Testis (tissue), 2 donors: ENCODE measurements at regions not wholly inside any gene's neighbourhood (a gene's known extent, or its start where the extent isn't known, plus 50 kb on each side); places are given as distances from the start of the nearest gene placed in this dataset.

Experiments used
- POLR2A ChIP-seq: fragments of 450-650 bp; IDR thresholded peaks from one replicate; pipeline ENCODE4 v1.6.1; 2017; ENCODE audit warnings: antibody characterized with exemption, mild to moderate bottlenecking, moderate library complexity
- TF ChIP-seq, protein P1 (sequence below), 3 experiments: fragments of 450-650 bp in 2 of 3; fragments of 200-600 bp in 1 of 3; sonication (generic) in 1 of 3; IDR thresholded peaks; one replicate each; pipeline ENCODE4 v1.5.1; 2016 to 2019; ENCODE audit warnings: antibody characterized with exemption in 3 of 3, mild to moderate bottlenecking in 2 of 3, moderate library complexity in 1 of 3

DNA sequence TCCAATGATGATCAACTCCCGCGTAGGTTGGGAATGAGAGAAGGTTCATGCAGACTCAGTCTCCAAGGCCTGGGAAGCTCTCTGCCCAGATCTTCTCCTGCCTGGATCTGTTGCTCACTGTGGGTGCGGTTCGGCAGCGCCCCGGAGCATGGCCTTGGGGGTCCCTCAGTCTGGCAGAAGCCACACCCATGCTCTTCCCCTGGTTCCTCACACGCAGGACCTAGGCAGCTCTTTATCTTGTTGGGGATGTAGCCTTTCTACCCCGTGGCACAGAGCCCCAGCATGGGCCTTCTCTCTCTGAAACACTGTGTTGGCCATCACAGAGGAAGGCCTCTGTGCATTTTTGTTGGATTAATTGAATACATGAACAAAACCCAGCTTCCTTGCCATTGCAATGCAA, 1461.6 kb downstream of the BRD1 start:
- TF ChIP-seq, protein P1, sequence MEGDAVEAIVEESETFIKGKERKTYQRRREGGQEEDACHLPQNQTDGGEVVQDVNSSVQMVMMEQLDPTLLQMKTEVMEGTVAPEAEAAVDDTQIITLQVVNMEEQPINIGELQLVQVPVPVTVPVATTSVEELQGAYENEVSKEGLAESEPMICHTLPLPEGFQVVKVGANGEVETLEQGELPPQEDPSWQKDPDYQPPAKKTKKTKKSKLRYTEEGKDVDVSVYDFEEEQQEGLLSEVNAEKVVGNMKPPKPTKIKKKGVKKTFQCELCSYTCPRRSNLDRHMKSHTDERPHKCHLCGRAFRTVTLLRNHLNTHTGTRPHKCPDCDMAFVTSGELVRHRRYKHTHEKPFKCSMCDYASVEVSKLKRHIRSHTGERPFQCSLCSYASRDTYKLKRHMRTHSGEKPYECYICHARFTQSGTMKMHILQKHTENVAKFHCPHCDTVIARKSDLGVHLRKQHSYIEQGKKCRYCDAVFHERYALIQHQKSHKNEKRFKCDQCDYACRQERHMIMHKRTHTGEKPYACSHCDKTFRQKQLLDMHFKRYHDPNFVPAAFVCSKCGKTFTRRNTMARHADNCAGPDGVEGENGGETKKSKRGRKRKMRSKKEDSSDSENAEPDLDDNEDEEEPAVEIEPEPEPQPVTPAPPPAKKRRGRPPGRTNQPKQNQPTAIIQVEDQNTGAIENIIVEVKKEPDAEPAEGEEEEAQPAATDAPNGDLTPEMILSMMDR (IDR thresholded peaks at IDR 0.05) = no peak
- TF ChIP-seq POLR2A = no peak
